DND-41 (cell line): ENCODE measurements at regions not wholly inside any gene's neighbourhood (a gene's known extent, or its start where the extent isn't known, plus 50 kb on each side); places are given as distances from the start of the nearest gene placed in this dataset.

ENCODE experiments used
- EZH2 ChIP-seq: IDR thresholded peaks from 3 replicates; pipeline ENCODE4 v1.6.1; 2012; ENCODE audit warnings: borderline replicate concordance, low read depth, mild to moderate bottlenecking, moderate library complexity, low read length, inconsistent platforms; ENCODE audit not compliant: severe bottlenecking
- TF ChIP-seq, protein P1 (sequence below): IDR thresholded peaks from 2 replicates; pipeline ENCODE4 v1.5.1; 2012; ENCODE audit warnings: borderline replicate concordance, low read length, moderate library complexity, mild to moderate bottlenecking; ENCODE audit not compliant: poor library complexity, severe bottlenecking; ENCODE audit errors: extremely low read depth

DNA sequence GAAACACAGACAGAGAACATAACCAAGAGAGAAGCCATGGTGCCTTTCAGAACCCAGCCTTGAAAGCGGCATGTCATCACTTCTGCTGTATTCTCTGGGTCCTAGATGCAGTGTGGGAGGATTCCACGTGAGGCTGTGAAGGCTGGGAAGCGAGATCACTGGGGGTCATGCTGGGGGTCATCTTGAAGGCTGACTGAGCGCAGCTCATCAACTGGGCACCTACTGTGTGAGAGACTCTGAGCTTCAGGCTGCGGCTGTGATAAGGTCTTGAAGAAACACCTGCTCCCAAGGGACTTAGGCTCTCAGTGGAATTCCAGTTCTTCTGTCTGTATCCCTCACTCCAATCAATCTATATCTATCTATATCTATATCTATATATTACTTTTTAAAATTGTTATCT is 91.8 kb upstream of the KLF13 start:
- TF ChIP-seq, protein P1, sequence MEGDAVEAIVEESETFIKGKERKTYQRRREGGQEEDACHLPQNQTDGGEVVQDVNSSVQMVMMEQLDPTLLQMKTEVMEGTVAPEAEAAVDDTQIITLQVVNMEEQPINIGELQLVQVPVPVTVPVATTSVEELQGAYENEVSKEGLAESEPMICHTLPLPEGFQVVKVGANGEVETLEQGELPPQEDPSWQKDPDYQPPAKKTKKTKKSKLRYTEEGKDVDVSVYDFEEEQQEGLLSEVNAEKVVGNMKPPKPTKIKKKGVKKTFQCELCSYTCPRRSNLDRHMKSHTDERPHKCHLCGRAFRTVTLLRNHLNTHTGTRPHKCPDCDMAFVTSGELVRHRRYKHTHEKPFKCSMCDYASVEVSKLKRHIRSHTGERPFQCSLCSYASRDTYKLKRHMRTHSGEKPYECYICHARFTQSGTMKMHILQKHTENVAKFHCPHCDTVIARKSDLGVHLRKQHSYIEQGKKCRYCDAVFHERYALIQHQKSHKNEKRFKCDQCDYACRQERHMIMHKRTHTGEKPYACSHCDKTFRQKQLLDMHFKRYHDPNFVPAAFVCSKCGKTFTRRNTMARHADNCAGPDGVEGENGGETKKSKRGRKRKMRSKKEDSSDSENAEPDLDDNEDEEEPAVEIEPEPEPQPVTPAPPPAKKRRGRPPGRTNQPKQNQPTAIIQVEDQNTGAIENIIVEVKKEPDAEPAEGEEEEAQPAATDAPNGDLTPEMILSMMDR, result no peak
- no peak for TF ChIP-seq EZH2
